OCI-LY1 (cell line): ENCODE measurements at regions not wholly inside any gene's neighbourhood (a gene's known extent, or its start where the extent isn't known, plus 50 kb on each side); places are given as distances from the start of the nearest gene placed in this dataset.

ENCODE experiments used
- H2AFZ ChIP-seq: fragments of 200-600 bp; sonication (generic), shearing (Covaris generic); 2 replicates; pipeline ENCODE4 v1.6.0; 2014; ENCODE audit warnings: antibody characterized with exemption, mild to moderate bottlenecking, low read length
- H3F3A ChIP-seq: fragments of 200-600 bp; sonication (generic), shearing (Covaris generic); 2 replicates; pipeline ENCODE4 v1.6.0; 2014; ENCODE audit warnings: mild to moderate bottlenecking, antibody characterized with exemption, low read length, moderate library complexity; ENCODE audit not compliant: insufficient read depth
- H3K27ac ChIP-seq: fragments of 200-600 bp; sonication (generic); 2 replicates; pipeline ENCODE4 v1.5.1; 2014; ENCODE audit warnings: low read length, mixed run types, mild to moderate bottlenecking, low read depth; ENCODE audit not compliant: poor library complexity, severe bottlenecking
- H3K27me3 ChIP-seq: fragments of 200-600 bp; sonication (generic); 2 replicates; pipeline ENCODE4 v1.6.0; 2014; ENCODE audit warnings: antibody characterized with exemption, mild to moderate bottlenecking, low read length, moderate library complexity; ENCODE audit not compliant: insufficient read depth
- H3K36me3 ChIP-seq: fragments of 200-600 bp; sonication (generic); 2 replicates; pipeline ENCODE4 v1.6.1; 2014; ENCODE audit warnings: mild to moderate bottlenecking, antibody characterized with exemption, low read length, moderate library complexity, mixed read lengths; ENCODE audit not compliant: insufficient read depth
- H3K4me1 ChIP-seq: fragments of 200-600 bp; sonication (generic); 2 replicates; pipeline ENCODE4 v1.5.1; 2014; ENCODE audit warnings: mild to moderate bottlenecking, low read length, moderate library complexity; ENCODE audit not compliant: insufficient read depth, severe bottlenecking
- H3K4me2 ChIP-seq: fragments of 200-600 bp; sonication (generic), shearing (Covaris generic); 2 replicates; pipeline ENCODE4 v1.6.1; 2014; ENCODE audit warnings: low read length
- H3K4me3 ChIP-seq: fragments of 200-600 bp; sonication (generic); 2 replicates; pipeline ENCODE4 v1.5.1; 2014; ENCODE audit warnings: low read length, low read depth, mild to moderate bottlenecking, mixed read lengths; ENCODE audit not compliant: poor library complexity, severe bottlenecking
- H3K79me2 ChIP-seq: fragments of 200-600 bp; shearing (Covaris generic); 2 replicates; pipeline ENCODE4 v1.6.1; 2016; ENCODE audit warnings: mixed run types, low read length, mixed read lengths; ENCODE audit not compliant: insufficient read depth
- H3K9ac ChIP-seq: fragments of 200-600 bp; sonication (generic), shearing (Covaris generic); 2 replicates; pipeline ENCODE4 v1.6.1; 2014; ENCODE audit warnings: mild to moderate bottlenecking, low read length, mixed read lengths
- H3K9me2 ChIP-seq: fragments of 200-600 bp; sonication (generic), shearing (Covaris generic); 2 replicates; pipeline ENCODE4 v1.6.1; 2014; ENCODE audit warnings: low read depth, mild to moderate bottlenecking, low read length, mixed read lengths
- H3K9me3 ChIP-seq: fragments of 200-600 bp; shearing (Covaris generic); 2 replicates; pipeline ENCODE4 v1.6.1; 2014; ENCODE audit warnings: low read length, mixed read lengths
- H4K20me1 ChIP-seq: fragments of 200-600 bp; sonication (generic), shearing (Covaris generic); 2 replicates; pipeline ENCODE4 v1.6.0; 2016; ENCODE audit warnings: mild to moderate bottlenecking, low read length; ENCODE audit not compliant: insufficient read depth
- EZH2 ChIP-seq: fragments of 200-600 bp; sonication (generic), shearing (Covaris generic); IDR thresholded peaks from 2 replicates; pipeline ENCODE4 v1.8.0; 2017; ENCODE audit warnings: borderline replicate concordance, mixed run types, mild to moderate bottlenecking, antibody characterized with exemption, low read length, moderate library complexity, mixed read lengths
- TF ChIP-seq, protein P1 (sequence below): fragments of 200-600 bp; sonication (generic), shearing (Covaris generic); IDR thresholded peaks from 2 replicates; pipeline ENCODE4 v1.5.1; 2017; ENCODE audit warnings: mild to moderate bottlenecking, antibody characterized with exemption, low read length, moderate library complexity, mixed read lengths

DNA sequence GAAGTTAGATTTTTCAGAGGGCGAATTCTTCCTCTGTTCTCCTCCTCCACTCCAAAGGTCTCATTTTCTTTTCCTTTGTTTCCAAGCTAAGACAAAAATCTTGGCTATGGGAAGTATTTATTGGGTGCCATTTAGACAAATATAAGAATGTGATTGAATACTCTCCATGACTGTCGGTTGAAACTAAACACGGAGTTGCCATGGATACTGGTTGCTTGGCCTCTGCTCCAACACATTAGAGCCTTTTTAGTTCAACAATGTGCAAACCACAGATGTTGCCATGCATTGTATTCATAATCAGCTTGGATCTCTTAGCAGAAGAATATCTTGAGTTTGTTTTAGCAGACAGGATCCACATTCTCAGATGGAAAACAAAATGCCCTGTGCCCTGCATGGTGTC, 366.5 kb upstream of the LCORL start:
- no peaks in the 10 kb centered on the region for H3F3A ChIP-seq
- H3K4me3 ChIP-seq, result no peak overlapping the region
- H3K4me2 ChIP-seq, result no peak overlapping the region
- no peak overlapping the region for H3K27ac ChIP-seq
- no peaks in the 10 kb centered on the region for H3K4me1 ChIP-seq
- no peak for TF ChIP-seq EZH2
- TF ChIP-seq, protein P1, sequence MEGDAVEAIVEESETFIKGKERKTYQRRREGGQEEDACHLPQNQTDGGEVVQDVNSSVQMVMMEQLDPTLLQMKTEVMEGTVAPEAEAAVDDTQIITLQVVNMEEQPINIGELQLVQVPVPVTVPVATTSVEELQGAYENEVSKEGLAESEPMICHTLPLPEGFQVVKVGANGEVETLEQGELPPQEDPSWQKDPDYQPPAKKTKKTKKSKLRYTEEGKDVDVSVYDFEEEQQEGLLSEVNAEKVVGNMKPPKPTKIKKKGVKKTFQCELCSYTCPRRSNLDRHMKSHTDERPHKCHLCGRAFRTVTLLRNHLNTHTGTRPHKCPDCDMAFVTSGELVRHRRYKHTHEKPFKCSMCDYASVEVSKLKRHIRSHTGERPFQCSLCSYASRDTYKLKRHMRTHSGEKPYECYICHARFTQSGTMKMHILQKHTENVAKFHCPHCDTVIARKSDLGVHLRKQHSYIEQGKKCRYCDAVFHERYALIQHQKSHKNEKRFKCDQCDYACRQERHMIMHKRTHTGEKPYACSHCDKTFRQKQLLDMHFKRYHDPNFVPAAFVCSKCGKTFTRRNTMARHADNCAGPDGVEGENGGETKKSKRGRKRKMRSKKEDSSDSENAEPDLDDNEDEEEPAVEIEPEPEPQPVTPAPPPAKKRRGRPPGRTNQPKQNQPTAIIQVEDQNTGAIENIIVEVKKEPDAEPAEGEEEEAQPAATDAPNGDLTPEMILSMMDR, result no peak
- no peaks in the 10 kb centered on the region for H3K9me3 ChIP-seq
- no peak overlapping the region for H2AFZ ChIP-seq
- no peaks in the 10 kb centered on the region for H3K79me2 ChIP-seq
- no peaks in the 10 kb centered on the region for H3K36me3 ChIP-seq
- no peaks in the 10 kb centered on the region for H3K27me3 ChIP-seq
- no peaks in the 10 kb centered on the region for H3K9me2 ChIP-seq
- H3K9ac ChIP-seq, result no peak overlapping the region
- no peaks in the 10 kb centered on the region for H4K20me1 ChIP-seq

DNA sequence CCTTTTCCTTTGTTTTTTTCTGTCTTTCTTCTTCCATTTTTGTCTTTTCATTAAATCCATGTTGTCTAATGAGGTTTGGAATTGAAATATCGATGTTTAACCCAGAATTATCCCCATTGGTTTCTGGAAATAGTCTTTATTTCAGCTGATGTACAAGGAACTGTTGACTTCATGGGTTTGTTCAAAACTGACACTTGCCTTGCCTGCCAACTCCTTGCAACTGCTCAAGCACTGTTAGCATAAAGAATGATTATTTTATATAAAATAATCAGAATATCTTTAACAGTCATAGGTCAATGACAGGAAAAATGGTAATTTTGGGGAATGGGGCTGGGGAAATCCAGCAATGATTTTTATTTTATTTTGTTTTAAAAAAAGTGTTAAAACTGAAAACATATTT, 359.6 kb upstream of the LCORL start:
- no peaks in the 10 kb centered on the region for H3K9me3 ChIP-seq
- no peak overlapping the region for H3K4me2 ChIP-seq
- no peaks in the 10 kb centered on the region for H4K20me1 ChIP-seq
- no peak overlapping the region for H3K9ac ChIP-seq
- H3K27me3 ChIP-seq, result no peaks in the 10 kb centered on the region
- H3K4me3 ChIP-seq, result no peak overlapping the region
- H3K4me1 ChIP-seq, result no peaks in the 10 kb centered on the region
- TF ChIP-seq EZH2, result no peak
- TF ChIP-seq, protein P1, result no peak
- no peak overlapping the region for H2AFZ ChIP-seq
- H3K79me2 ChIP-seq, result no peaks in the 10 kb centered on the region
- H3K36me3 ChIP-seq, result no peaks in the 10 kb centered on the region
- no peaks in the 10 kb centered on the region for H3F3A ChIP-seq
- no peaks in the 10 kb centered on the region for H3K9me2 ChIP-seq
- H3K27ac ChIP-seq, result no peak overlapping the region

DNA sequence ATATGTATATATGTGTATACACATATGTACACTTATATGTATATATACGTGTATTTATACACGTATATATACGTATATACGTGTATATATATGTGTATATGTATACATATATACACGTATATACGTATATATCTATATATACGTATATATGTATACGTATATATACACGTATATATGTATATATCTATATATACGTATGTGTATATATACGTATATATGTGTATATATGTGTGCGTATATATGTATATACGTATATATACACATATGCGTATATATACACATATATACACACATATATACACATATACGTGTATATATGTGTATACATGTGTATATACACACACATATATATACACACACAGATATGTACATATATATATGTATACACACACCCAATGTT, 348.0 kb upstream of the LCORL start:
- H3K4me3 ChIP-seq, result no peak overlapping the region
- no peak overlapping the region for H3K9ac ChIP-seq
- H3K9me2 ChIP-seq, result no peaks in the 10 kb centered on the region
- no peaks in the 10 kb centered on the region for H3K36me3 ChIP-seq
- no peak overlapping the region for H3K4me2 ChIP-seq
- H4K20me1 ChIP-seq, result no peaks in the 10 kb centered on the region
- no peak for TF ChIP-seq EZH2
- TF ChIP-seq, protein P1, result no peak
- H3K27ac ChIP-seq, result no peak overlapping the region
- H3K79me2 ChIP-seq, result no peaks in the 10 kb centered on the region
- no peaks in the 10 kb centered on the region for H3F3A ChIP-seq
- no peaks in the 10 kb centered on the region for H3K9me3 ChIP-seq
- no peaks in the 10 kb centered on the region for H3K27me3 ChIP-seq
- no peak overlapping the region for H2AFZ ChIP-seq
- no peaks in the 10 kb centered on the region for H3K4me1 ChIP-seq
